ENCODE measurements at regions not wholly inside any gene's neighbourhood (a gene's known extent, or its start where the extent isn't known, plus 50 kb on each side); places are given as distances from the start of the nearest gene placed in this dataset.

DNA sequence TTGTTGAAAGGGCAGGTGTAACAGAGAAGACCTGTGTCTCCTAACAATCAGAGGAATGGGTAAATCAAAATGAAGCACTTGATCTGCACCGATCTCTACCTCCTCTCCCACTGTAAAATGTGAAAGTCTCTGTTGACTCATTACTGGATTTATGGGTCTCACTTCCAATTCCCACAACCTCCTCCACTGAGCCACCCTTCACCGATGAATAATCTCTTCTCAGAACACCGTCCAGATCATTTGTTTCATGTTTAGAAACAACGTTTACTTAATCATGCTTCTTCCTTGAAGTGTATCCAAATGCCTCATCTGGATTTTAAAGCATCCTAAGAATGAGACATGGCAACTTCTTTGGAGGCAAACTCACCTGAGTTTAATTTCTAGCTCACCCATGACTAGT is 643.6 kb downstream of the ETS1 start:
- TF ChIP-seq, protein P1, sequence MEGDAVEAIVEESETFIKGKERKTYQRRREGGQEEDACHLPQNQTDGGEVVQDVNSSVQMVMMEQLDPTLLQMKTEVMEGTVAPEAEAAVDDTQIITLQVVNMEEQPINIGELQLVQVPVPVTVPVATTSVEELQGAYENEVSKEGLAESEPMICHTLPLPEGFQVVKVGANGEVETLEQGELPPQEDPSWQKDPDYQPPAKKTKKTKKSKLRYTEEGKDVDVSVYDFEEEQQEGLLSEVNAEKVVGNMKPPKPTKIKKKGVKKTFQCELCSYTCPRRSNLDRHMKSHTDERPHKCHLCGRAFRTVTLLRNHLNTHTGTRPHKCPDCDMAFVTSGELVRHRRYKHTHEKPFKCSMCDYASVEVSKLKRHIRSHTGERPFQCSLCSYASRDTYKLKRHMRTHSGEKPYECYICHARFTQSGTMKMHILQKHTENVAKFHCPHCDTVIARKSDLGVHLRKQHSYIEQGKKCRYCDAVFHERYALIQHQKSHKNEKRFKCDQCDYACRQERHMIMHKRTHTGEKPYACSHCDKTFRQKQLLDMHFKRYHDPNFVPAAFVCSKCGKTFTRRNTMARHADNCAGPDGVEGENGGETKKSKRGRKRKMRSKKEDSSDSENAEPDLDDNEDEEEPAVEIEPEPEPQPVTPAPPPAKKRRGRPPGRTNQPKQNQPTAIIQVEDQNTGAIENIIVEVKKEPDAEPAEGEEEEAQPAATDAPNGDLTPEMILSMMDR (IDR thresholded peaks at IDR 0.05), result no peak
- TF ChIP-seq POLR2AphosphoS5 (IDR thresholded peaks at IDR 0.05) (no peak), POLR2A (IDR thresholded peaks at IDR 0.05; ENCODE audit: low read depth) (no peak), EP300 (IDR thresholded peaks at IDR 0.05) (no peak)
